Calu3 (cell line): ENCODE measurements at regions not wholly inside any gene's neighbourhood (a gene's known extent, or its start where the extent isn't known, plus 50 kb on each side); places are given as distances from the start of the nearest gene placed in this dataset.

ENCODE experiments used
- BruUV-seq: library from RNA; stranded (reverse); fragments of 400-500 nt; replicated peaks from 2 replicates; lab custom pipeline; 2021; lab: Mats Ljungman, UMichigan
- CTCF ChIA-PET: fragments of 300-600 bp; sonication (Branson Sonifier 250); formaldehyde crosslinking; loops from one replicate; lab custom pipeline; 2022; ENCODE audit warnings: antibody characterized with exemption; lab: Charles Lee
- DNase-seq: peaks from one replicate; pipeline ENCODE4 v3.0.0; 2022
- H3K27ac Mint-ChIP-seq: one replicate; pipeline ENCODE4 v1.8.0; 2022; ENCODE audit warnings: mixed read lengths; ENCODE audit not compliant: unreplicated experiment
- H3K27me3 Mint-ChIP-seq: one replicate; pipeline ENCODE4 v1.8.0; 2022; ENCODE audit warnings: mixed read lengths; ENCODE audit not compliant: unreplicated experiment
- H3K36me3 Mint-ChIP-seq: one replicate; pipeline ENCODE4 v1.8.0; 2022; ENCODE audit warnings: mild to moderate bottlenecking, moderate library complexity, mixed read lengths; ENCODE audit not compliant: insufficient read depth, unreplicated experiment
- H3K4me1 Mint-ChIP-seq: one replicate; pipeline ENCODE4 v1.8.0; 2022; ENCODE audit warnings: mild to moderate bottlenecking, low read depth, mixed read lengths; ENCODE audit not compliant: unreplicated experiment
- H3K4me3 Mint-ChIP-seq: one replicate; pipeline ENCODE4 v1.8.0; 2022; ENCODE audit warnings: mild to moderate bottlenecking, low read depth, moderate library complexity, mixed read lengths; ENCODE audit not compliant: unreplicated experiment
- H3K9me3 Mint-ChIP-seq: one replicate; pipeline ENCODE4 v1.8.0; 2022; ENCODE audit warnings: low read depth, mixed read lengths; ENCODE audit not compliant: unreplicated experiment
- intact Hi-C: fragments of 100-400 bp; cut with micrococcal nuclease; formaldehyde crosslinking; loops from one replicate; pipeline ENCODE4 v1.10.0; 2022; ENCODE audit not compliant: unreplicated experiment
- TF ChIP-seq, protein P1 (sequence below): fragments of 200-600 bp; IDR thresholded peaks from one replicate; pipeline ENCODE4 v1.8.0; 2022; ENCODE audit warnings: antibody characterized with exemption; ENCODE audit not compliant: unreplicated experiment

DNA sequence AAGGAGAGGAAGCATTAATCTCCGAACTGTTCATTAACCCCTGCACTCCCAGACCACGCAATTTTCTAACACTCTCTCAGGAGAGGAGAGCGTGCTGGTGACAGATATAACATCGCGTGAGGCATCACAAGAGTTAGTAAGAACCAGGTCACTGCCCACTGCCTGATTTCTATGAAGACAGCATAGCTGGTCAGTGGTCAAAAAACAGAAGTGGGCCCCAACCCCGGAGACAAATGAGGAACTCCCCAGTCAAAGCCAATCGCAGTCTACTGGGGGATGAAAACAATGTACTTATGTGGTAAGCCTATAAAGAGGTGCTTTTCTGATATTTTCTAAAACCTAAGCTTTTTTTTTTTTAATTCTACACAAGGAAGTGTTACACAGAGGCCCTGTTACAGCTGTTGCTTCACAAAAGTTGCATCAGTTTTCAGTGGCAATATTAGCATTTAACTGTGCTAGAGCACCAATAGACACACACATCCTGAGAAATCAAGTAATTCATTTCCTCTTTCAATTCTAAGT lies 231.8 kb upstream of the IRF2BP2 start:
- H3K27me3 Mint-ChIP-seq: no peaks in the 10 kb centered on the region
- intact Hi-C loops: no loop called here
- no peak overlapping the region for H3K4me3 Mint-ChIP-seq
- DNase-seq: no peak
- CTCF ChIA-PET: interaction anchor here (0.6 to 0.9 kb wide), 2 partner anchors 117 to 217 kb away, joined by 3 to 4 read pairs; no protein-coding TSS in a partner anchor
- BruUV-seq: no TSS peak
- TF ChIP-seq, protein P1, sequence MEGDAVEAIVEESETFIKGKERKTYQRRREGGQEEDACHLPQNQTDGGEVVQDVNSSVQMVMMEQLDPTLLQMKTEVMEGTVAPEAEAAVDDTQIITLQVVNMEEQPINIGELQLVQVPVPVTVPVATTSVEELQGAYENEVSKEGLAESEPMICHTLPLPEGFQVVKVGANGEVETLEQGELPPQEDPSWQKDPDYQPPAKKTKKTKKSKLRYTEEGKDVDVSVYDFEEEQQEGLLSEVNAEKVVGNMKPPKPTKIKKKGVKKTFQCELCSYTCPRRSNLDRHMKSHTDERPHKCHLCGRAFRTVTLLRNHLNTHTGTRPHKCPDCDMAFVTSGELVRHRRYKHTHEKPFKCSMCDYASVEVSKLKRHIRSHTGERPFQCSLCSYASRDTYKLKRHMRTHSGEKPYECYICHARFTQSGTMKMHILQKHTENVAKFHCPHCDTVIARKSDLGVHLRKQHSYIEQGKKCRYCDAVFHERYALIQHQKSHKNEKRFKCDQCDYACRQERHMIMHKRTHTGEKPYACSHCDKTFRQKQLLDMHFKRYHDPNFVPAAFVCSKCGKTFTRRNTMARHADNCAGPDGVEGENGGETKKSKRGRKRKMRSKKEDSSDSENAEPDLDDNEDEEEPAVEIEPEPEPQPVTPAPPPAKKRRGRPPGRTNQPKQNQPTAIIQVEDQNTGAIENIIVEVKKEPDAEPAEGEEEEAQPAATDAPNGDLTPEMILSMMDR: no peak
- H3K27ac Mint-ChIP-seq: no peak overlapping the region
- H3K9me3 Mint-ChIP-seq: peaks cover 5% of the 10 kb centered on the region
- H3K36me3 Mint-ChIP-seq: no peaks in the 10 kb centered on the region
- H3K4me1 Mint-ChIP-seq: peaks cover 28% of the 10 kb centered on the region

DNA sequence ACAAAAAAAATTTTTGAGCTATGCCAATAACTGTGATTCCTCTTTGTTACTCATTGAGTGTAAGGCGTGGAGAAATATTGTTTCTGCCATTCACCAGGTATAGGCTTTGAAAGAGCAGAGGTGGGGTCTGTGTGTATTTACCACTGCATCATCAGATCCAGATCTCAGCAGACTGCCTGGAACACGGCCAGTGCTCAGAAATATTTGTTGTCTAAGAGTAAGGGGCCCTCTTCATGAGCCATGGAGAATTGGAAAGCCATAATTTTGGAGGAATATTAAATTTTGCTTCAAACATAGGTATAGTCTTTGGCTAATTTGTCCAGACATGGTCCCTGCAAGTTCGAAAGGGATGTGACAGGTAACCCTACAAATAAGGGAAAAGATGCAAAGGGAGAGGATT lies 231.3 kb upstream of the IRF2BP2 start:
- Mint-ChIP-seq H3K36me3 (no peaks in the 10 kb centered on the region), H3K4me3 (no peak overlapping the region), H3K27ac (no peak overlapping the region), H3K9me3 (peaks cover 5% of the 10 kb centered on the region), H3K27me3 (no peaks in the 10 kb centered on the region), H3K4me1 (peaks cover 28% of the 10 kb centered on the region)
- TF ChIP-seq, protein P1: no peak
- BruUV-seq: no TSS peak
- no peak for DNase-seq
- CTCF ChIA-PET: interaction anchor here (0.9 kb wide), 1 partner anchor 117 kb away, joined by 4 read pairs; no protein-coding TSS in a partner anchor
- intact Hi-C loops: no loop called here

DNA sequence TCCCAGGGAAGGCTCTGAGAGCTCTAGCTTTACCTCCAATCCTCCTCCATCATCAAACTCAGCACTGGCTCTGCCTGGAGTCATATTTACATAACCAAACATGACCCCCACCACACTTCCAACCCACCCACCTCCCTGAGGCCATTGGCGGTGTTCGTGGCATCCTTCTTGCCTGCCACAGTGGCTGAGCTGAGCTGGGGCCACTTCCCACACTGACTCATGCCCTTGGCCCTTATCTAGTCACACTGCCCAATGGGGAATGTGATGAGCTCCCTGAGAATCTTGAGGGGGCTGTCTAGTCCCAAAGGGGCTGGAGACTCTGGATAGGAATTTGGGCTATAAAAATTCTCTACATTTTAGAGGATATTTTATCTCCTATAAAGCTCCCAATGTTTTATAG lies 230.9 kb upstream of the IRF2BP2 start:
- CTCF ChIA-PET: no interaction called here
- no peak overlapping the region for H3K27ac Mint-ChIP-seq
- no TSS peak for BruUV-seq
- no peaks in the 10 kb centered on the region for H3K27me3 Mint-ChIP-seq
- TF ChIP-seq, protein P1: no peak
- intact Hi-C loops: no loop called here
- no peak for DNase-seq
- peaks cover 4% of the 10 kb centered on the region for H3K9me3 Mint-ChIP-seq
- H3K4me3 Mint-ChIP-seq: no peak overlapping the region
- no peaks in the 10 kb centered on the region for H3K36me3 Mint-ChIP-seq
- H3K4me1 Mint-ChIP-seq: peaks cover 25% of the 10 kb centered on the region

DNA sequence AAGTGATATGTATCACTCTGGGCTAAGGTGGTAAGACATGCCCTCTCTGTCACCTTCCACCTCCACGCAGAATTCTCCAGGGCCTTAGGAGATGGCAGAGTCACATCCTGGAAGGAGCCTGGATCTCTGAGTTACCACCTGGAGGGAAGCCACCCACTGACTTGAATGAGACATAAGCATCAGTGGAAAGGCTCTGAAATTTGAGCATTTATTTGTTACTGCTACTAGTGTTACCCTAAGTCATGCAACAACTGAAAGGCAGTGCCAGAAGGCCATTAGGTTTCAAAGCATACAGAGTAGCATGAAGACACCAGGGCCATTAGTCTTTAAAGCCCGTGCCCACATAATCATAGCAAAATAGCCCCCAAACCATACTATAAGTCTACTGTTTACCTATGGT lies 230.3 kb upstream of the IRF2BP2 start:
- TF ChIP-seq, protein P1: no peak
- CTCF ChIA-PET: no interaction called here
- intact Hi-C loops: no loop called here
- no TSS peak for BruUV-seq
- Mint-ChIP-seq H3K4me3 (no peak overlapping the region), H3K27ac (no peak overlapping the region), H3K27me3 (no peaks in the 10 kb centered on the region), H3K4me1 (peaks cover 19% of the 10 kb centered on the region), H3K9me3 (no peaks in the 10 kb centered on the region), H3K36me3 (no peaks in the 10 kb centered on the region)
- no peak for DNase-seq
